HepG2 (cell line): ENCODE measurements at regions not wholly inside any gene's neighbourhood (a gene's known extent, or its start where the extent isn't known, plus 50 kb on each side); places are given as distances from the start of the nearest gene placed in this dataset.

Experiments
- ATAC-seq: fragments of 200-7000 bp; cut with Tn5 transposase; 3 replicates; pipeline ENCODE4 v1.9.1; 2020; ENCODE audit warnings: mild to moderate bottlenecking, moderate library complexity
- BruUV-seq: library from RNA; stranded (reverse); fragments of 400-500 nt; replicated peaks from 2 replicates; lab custom pipeline; 2021; lab: Mats Ljungman, UMichigan
- CTCF ChIA-PET: fragments of 300-600 bp; formaldehyde crosslinking; extraction: SDS; loops from one replicate; lab custom pipeline; 2021; ENCODE audit warnings: low total read pairs, inconsistent platforms, low intra/inter-chr PET ratio; lab: Yijun Ruan, JAX
- POLR2A ChIA-PET: fragments of 350-600 bp; sonication (Branson Sonifier 250); formaldehyde crosslinking; loops from one replicate; lab custom pipeline; 2020; ENCODE audit warnings: antibody characterized with exemption, inconsistent platforms; lab: Yijun Ruan, JAX
- DNase-seq: peaks from one replicate; pipeline ENCODE4 v3.0.0-alpha.2; 2015; ENCODE audit warnings: low spot score
- FAIRE-seq: peaks from 3 replicates; lab custom pipeline; 2011; peaks lifted over from hg19 to GRCh38; lab: Jason Lieb, UNC
- H2AFZ ChIP-seq: one replicate; pipeline ENCODE4 v1.6.1; 2011; ENCODE audit warnings: low read length, inconsistent platforms
- H3K27ac ChIP-seq: fragments of 300-600 bp; 3 replicates; pipeline ENCODE4 v1.8.0; 2011; ENCODE audit warnings: mixed run types, mild to moderate bottlenecking, mixed read lengths, low read length, inconsistent platforms; ENCODE audit not compliant: insufficient read depth; ENCODE audit errors: extremely low read length
- H3K27me3 ChIP-seq, 2 experiments: fragments of 200-600 bp in 1 of 2; 2 replicates in 1 of 2; 3 replicates in 1 of 2; pipeline versions ENCODE4 v1.6.0 to v1.8.0; 2011; ENCODE audit warnings: low read length in 2 of 2, mild to moderate bottlenecking in 2 of 2, moderate library complexity in 2 of 2, inconsistent platforms in 1 of 2; ENCODE audit not compliant: insufficient read depth in 2 of 2, control insufficient read depth in 1 of 2
- H3K36me3 ChIP-seq, 2 experiments: fragments of 200-600 bp in 1 of 2; replicated peaks in 1 of 2; 2 replicates in 1 of 2; 3 replicates in 1 of 2; pipeline versions ENCODE4 v1.5.1 to v1.8.0; 2011; ENCODE audit warnings: low read length in 2 of 2, inconsistent platforms in 1 of 2; ENCODE audit not compliant: insufficient read depth in 2 of 2, control insufficient read depth in 1 of 2
- H3K4me1 ChIP-seq: 2 replicates; pipeline ENCODE4 v1.5.1; 2012; ENCODE audit warnings: low read length, inconsistent platforms; ENCODE audit not compliant: insufficient read depth
- H3K4me2 ChIP-seq: 2 replicates; pipeline ENCODE4 v1.6.0; 2011; ENCODE audit warnings: low read depth, low read length, inconsistent platforms
- H3K4me3 ChIP-seq, 3 experiments: fragments of 200-600 bp in 1 of 3; sonication (generic), shearing (Covaris generic) in 1 of 3; replicated peaks in 1 of 3; 2 replicates each; pipeline ENCODE4 v1.5.1; 2011 to 2016; ENCODE audit warnings: low read length in 3 of 3, inconsistent platforms in 2 of 3, low read depth in 2 of 3, mild to moderate bottlenecking in 2 of 3, control low read depth in 1 of 3, mixed read lengths in 1 of 3; ENCODE audit not compliant: insufficient read depth in 1 of 3
- H3K79me2 ChIP-seq: one replicate; pipeline ENCODE4 v1.6.1; 2011; ENCODE audit warnings: low read length, inconsistent platforms; ENCODE audit not compliant: insufficient read depth
- H3K9ac ChIP-seq: 2 replicates; pipeline ENCODE4 v1.6.0; 2011; ENCODE audit warnings: mild to moderate bottlenecking, low read depth, low read length, inconsistent platforms; ENCODE audit not compliant: insufficient read depth
- H3K9me3 ChIP-seq: 2 replicates; pipeline ENCODE4 v1.5.1; 2012; ENCODE audit warnings: mild to moderate bottlenecking, low read length
- H4K20me1 ChIP-seq: 2 replicates; pipeline ENCODE4 v1.6.0; 2011; ENCODE audit warnings: inconsistent platforms, mild to moderate bottlenecking, low read length, moderate library complexity; ENCODE audit not compliant: insufficient read depth
- MAF1 ChIP-seq: sonication (generic); formaldehyde crosslinking; IDR thresholded peaks from 2 replicates; pipeline ENCODE4 v1.5.0; 2020; ENCODE audit warnings: missing genetic modification reagents, borderline replicate concordance
- MTF1 ChIP-seq: sonication (generic); formaldehyde crosslinking; IDR thresholded peaks from 2 replicates; pipeline ENCODE4 v1.5.0; 2020; ENCODE audit warnings: missing genetic modification reagents
- RORA ChIP-seq: sonication (generic); formaldehyde crosslinking; IDR thresholded peaks from 2 replicates; pipeline ENCODE4 v1.5.0; 2020; ENCODE audit warnings: mild to moderate bottlenecking, missing genetic modification reagents, moderate library complexity
- SAP130 ChIP-seq: IDR thresholded peaks from 2 replicates; pipeline ENCODE4 v1.6.1; 2016; ENCODE audit warnings: low read depth
- STAG1 ChIP-seq: sonication (generic); formaldehyde crosslinking; IDR thresholded peaks from 2 replicates; pipeline ENCODE4 v1.4.0; 2020; ENCODE audit warnings: missing genetic modification reagents
- ZKSCAN8 ChIP-seq: IDR thresholded peaks from 2 replicates; pipeline ENCODE4 v1.6.1; 2016; ENCODE audit warnings: borderline replicate concordance, missing genetic modification reagents, missing compliant biosample characterization
- ZNF10 ChIP-seq: sonication (generic); formaldehyde crosslinking; IDR thresholded peaks from 2 replicates; pipeline ENCODE4 v1.4.0; 2020; ENCODE audit warnings: mild to moderate bottlenecking, low read depth, missing genetic modification reagents, borderline replicate concordance
- ZNF160 ChIP-seq: sonication (generic); formaldehyde crosslinking; IDR thresholded peaks from 2 replicates; pipeline ENCODE4 v1.8.0; 2022; ENCODE audit warnings: mild to moderate bottlenecking, inconsistent platforms, missing genetic modification reagents
- ZNF251 ChIP-seq: sonication (generic); formaldehyde crosslinking; IDR thresholded peaks from 2 replicates; pipeline ENCODE4 v1.9.0; 2021; ENCODE audit warnings: mild to moderate bottlenecking, missing genetic modification reagents
- ZNF335 ChIP-seq: sonication (generic); formaldehyde crosslinking; IDR thresholded peaks from 2 replicates; pipeline ENCODE4 v1.4.0; 2020; ENCODE audit warnings: missing genetic modification reagents
- ZNF510 ChIP-seq: sonication (generic); formaldehyde crosslinking; IDR thresholded peaks from 2 replicates; pipeline ENCODE4 v1.4.0; 2020; ENCODE audit warnings: low read depth, mild to moderate bottlenecking, missing genetic modification reagents
- ZNF850 ChIP-seq: sonication (generic); formaldehyde crosslinking; conservative IDR thresholded peaks from 2 replicates; pipeline ENCODE4 v1.9.0; 2021; ENCODE audit warnings: mild to moderate bottlenecking, missing genetic modification reagents
- WGBS: methylation state at CpG from one replicate; pipeline ENCODE4 v1.1.6; 2017; ENCODE audit warnings: low lambda C conversion rate; 5-methylcytosine and 5-hydroxymethylcytosine counted together
- in situ Hi-C: cut with HindIII; loops from 2 replicates; pipeline ENCODE4 v1.10.0; 2017; ENCODE audit warnings: low pct_unique_long_range_greater_than_20kb; ENCODE audit not compliant: extremely low pct_ligation_motif_present
- intact Hi-C: fragments of 100-400 bp; cut with micrococcal nuclease; formaldehyde crosslinking; loops from one replicate; pipeline ENCODE4 v1.10.0; 2022; ENCODE audit not compliant: unreplicated experiment
- TF ChIP-seq, protein P1 (sequence below): sonication (generic); formaldehyde crosslinking; IDR thresholded peaks from 2 replicates; pipeline ENCODE4 v1.4.0; 2020; ENCODE audit warnings: low read depth, mild to moderate bottlenecking, missing genetic modification reagents
- TF ChIP-seq, protein P2 (sequence below): sonication (generic); formaldehyde crosslinking; IDR thresholded peaks from 2 replicates; pipeline ENCODE4 v1.4.0; 2020; ENCODE audit warnings: missing genetic modification reagents, borderline replicate concordance
- TF ChIP-seq, protein P3 (sequence below): IDR thresholded peaks from 2 replicates; pipeline ENCODE4 v1.6.1; 2016; ENCODE audit warnings: low read depth, borderline replicate concordance

DNA sequence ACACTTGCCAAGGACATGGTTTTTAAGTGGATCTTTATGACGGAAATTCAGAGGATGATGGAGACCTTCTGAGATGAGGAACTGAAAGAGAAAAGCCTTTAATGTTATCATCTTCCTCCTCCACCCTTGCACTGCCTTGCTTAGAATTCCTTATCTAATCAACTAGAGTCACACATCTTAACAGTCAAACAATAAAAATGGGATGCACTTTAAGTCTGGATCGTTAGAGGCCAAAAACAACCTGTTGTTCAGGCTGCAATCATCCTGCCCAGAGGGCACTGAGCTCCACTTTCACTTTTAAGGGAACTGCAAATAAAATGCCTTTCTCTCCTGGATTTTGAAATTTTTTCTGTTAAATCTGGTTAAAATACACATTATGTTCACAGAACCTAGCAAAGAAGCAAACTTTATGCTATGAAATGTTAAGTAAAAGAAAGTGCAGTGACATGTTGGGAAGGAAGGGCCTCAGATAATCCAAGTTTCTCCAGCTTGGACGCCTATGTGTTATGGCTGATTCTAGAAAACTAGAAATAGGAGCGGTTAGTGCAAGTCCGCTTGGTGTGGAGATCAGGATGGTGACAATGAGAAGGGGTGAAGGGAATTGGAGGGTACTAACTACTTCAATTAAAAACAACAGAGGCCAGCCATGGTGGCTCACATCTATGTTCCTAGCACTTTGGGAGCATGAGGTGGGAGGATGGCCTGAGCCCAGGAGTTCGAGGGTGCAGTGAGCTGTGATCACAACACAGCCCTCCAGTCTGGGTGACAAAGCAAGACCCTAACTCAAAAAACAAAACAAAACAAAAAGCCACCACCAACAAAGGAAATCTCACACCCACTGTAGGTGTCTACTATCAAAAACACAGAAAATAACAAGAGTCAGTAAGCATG is 66.4 kb upstream of the KIF13A start:
- peak overlapping the region; percentile 78 for H2AFZ ChIP-seq
- no peak overlapping the region for H3K27ac ChIP-seq
- H3K27me3 ChIP-seq, result no peaks in the 10 kb centered on the region; a peak in 2 of 5 replicates
- peak overlapping the region; percentile 51 for H3K4me2 ChIP-seq
- no peaks in the 10 kb centered on the region for H3K36me3 ChIP-seq
- H3K9ac ChIP-seq, result no peak overlapping the region
- TF ChIP-seq, protein P1, sequence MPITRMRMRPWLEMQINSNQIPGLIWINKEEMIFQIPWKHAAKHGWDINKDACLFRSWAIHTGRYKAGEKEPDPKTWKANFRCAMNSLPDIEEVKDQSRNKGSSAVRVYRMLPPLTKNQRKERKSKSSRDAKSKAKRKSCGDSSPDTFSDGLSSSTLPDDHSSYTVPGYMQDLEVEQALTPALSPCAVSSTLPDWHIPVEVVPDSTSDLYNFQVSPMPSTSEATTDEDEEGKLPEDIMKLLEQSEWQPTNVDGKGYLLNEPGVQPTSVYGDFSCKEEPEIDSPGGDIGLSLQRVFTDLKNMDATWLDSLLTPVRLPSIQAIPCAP (CRISPR knock-in tag), result 0 out of 2 replicates have a peak, but pooled peaks have one; percentile 43
- TF ChIP-seq ZNF251 (CRISPR knock-in tag), result no peak
- TF ChIP-seq, all 625 proteins: peak for 1
- in situ Hi-C loops (no loop called here), intact Hi-C loops (no loop called here)
- no peak for ATAC-seq
- no peaks in the 10 kb centered on the region for H3K79me2 ChIP-seq
- DNase-seq, result no peak
- H3K4me3 ChIP-seq, result peak overlapping the region in 1 of 3 experiments; percentile 33; a peak in 2 of 6 replicates
- 66% methylated on average over 6 of the region's 6 CpGs for WGBS
- peaks cover 53% of the 10 kb centered on the region for H3K4me1 ChIP-seq
- no TSS peak for BruUV-seq
- CTCF ChIA-PET, result no interaction called here
- no peak for FAIRE-seq
- POLR2A ChIA-PET, result no interaction called here
- H3K9me3 ChIP-seq, result no peaks in the 10 kb centered on the region
- H4K20me1 ChIP-seq, result no peaks in the 10 kb centered on the region

DNA sequence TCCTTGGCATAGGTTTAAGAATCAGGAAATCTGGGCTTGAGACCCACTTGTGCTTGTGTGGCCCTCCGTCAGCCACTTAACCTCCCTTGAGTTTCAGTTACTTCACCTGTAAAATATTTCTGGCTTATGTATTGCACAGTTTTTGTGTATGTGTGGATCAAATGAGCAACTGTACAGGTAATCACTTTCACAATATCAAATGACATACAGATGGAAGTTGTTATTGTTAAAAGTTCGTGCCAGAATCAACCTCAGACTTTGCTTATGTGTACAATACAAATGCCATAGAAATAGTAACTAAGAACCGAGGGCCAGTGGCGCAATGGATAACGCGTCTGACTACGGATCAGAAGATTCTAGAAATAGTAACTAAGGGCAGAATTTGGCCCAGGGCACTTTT is 65.6 kb upstream of the KIF13A start:
- in situ Hi-C loops, result no loop called here
- DNase-seq (no peak), ATAC-seq (no peak), FAIRE-seq (no peak)
- POLR2A ChIA-PET, result no interaction called here
- CTCF ChIA-PET, result no interaction called here
- Histone ChIP-seq H3K27me3 (no peaks in the 10 kb centered on the region; a peak in 2 of 5 replicates), H2AFZ (no peak overlapping the region), H3K79me2 (no peaks in the 10 kb centered on the region), H3K27ac (no peak overlapping the region), H3K36me3 (no peaks in the 10 kb centered on the region), H3K4me1 (peaks cover 46% of the 10 kb centered on the region), H3K4me3 (no peak overlapping the region), H4K20me1 (no peaks in the 10 kb centered on the region), H3K9ac (no peak overlapping the region), H3K9me3 (no peaks in the 10 kb centered on the region), H3K4me2 (no peak overlapping the region; the same call in 1 of the 2 replicates)
- intact Hi-C loops, result no loop called here
- WGBS, result 54% methylated on average over 7 of the region's 7 CpGs
- no TSS peak for BruUV-seq
- TF ChIP-seq RORA (no peak), SAP130 (CRISPR knock-in tag) (no peak), ZNF510 (CRISPR knock-in tag) (no peak), STAG1 (CRISPR knock-in tag) (no peak), ZNF160 (no peak), ZNF335 (CRISPR knock-in tag) (no peak), ZKSCAN8 (CRISPR knock-in tag) (no peak), ZNF10 (CRISPR knock-in tag) (no peak), MTF1 (CRISPR knock-in tag) (no peak), MAF1 (CRISPR knock-in tag) (no peak), ZNF850 (CRISPR knock-in tag) (no peak)
- TF ChIP-seq, protein P2, sequence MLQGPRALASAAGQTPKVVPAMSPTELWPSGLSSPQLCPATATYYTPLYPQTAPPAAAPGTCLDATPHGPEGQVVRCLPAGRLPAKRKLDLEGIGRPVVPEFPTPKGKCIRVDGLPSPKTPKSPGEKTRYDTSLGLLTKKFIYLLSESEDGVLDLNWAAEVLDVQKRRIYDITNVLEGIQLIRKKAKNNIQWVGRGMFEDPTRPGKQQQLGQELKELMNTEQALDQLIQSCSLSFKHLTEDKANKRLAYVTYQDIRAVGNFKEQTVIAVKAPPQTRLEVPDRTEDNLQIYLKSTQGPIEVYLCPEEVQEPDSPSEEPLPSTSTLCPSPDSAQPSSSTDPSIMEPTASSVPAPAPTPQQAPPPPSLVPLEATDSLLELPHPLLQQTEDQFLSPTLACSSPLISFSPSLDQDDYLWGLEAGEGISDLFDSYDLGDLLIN (CRISPR knock-in tag), result no peak
- TF ChIP-seq, protein P3, sequence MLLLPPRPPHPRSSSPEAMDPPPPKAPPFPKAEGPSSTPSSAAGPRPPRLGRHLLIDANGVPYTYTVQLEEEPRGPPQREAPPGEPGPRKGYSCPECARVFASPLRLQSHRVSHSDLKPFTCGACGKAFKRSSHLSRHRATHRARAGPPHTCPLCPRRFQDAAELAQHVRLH (CRISPR knock-in tag), result no peak
